ENCODE measurements at regions not wholly inside any gene's neighbourhood (a gene's known extent, or its start where the extent isn't known, plus 50 kb on each side); places are given as distances from the start of the nearest gene placed in this dataset.

GRCh38 chr20:50400705-50401586 is 109.2 kb upstream of the PTPN1 start:
- TF ChIP-seq CTCF (IDR thresholded peaks at IDR 0.05): no peak
- TF ChIP-seq POLR2A (IDR thresholded peaks at IDR 0.05): no peak
